Frontal cortex (tissue), 3 donors: ENCODE measurements at regions not wholly inside any gene's neighbourhood (a gene's known extent, or its start where the extent isn't known, plus 50 kb on each side); places are given as distances from the start of the nearest gene placed in this dataset.
"Not testable (repeated sequence)": the region's sequence is repeated elsewhere in the genome, so short reads cannot be mapped to it uniquely, and the experiment has no call there.

ENCODE experiments used
- DNase-seq, 2 donors: peaks; one replicate each; pipeline ENCODE4 v3.0.0; 2012; ENCODE audit warnings: low spot score in 2 of 2
- FAIRE-seq: peaks from 2 replicates; lab custom pipeline; 2012; peaks lifted over from hg19 to GRCh38; lab: Jason Lieb, UNC
- donor health status: control.
- donor health status: control.
- donor health status: control.

DNA sequence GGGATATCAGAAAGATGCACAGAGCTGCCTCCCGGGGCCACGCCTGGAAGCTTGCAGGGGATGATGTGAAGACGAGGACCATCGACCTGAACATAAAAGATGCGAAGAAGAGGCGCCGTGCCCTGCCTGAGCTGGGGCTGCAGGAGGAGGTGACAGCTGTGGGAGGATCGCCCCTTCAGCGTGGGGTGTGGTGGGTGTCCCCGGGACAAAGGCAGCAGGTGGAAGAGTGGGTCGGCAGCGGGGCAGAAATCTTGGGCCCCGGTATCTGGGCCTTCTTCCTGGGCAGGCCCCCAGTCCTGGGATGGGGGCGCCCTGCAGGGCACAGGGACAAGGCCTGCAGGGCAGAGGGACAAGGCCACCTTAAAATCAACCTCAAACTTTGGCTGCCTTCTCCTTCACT is 134.9 kb downstream of the OR13A1 start:
- no peak for DNase-seq
- FAIRE-seq, result no peak

DNA sequence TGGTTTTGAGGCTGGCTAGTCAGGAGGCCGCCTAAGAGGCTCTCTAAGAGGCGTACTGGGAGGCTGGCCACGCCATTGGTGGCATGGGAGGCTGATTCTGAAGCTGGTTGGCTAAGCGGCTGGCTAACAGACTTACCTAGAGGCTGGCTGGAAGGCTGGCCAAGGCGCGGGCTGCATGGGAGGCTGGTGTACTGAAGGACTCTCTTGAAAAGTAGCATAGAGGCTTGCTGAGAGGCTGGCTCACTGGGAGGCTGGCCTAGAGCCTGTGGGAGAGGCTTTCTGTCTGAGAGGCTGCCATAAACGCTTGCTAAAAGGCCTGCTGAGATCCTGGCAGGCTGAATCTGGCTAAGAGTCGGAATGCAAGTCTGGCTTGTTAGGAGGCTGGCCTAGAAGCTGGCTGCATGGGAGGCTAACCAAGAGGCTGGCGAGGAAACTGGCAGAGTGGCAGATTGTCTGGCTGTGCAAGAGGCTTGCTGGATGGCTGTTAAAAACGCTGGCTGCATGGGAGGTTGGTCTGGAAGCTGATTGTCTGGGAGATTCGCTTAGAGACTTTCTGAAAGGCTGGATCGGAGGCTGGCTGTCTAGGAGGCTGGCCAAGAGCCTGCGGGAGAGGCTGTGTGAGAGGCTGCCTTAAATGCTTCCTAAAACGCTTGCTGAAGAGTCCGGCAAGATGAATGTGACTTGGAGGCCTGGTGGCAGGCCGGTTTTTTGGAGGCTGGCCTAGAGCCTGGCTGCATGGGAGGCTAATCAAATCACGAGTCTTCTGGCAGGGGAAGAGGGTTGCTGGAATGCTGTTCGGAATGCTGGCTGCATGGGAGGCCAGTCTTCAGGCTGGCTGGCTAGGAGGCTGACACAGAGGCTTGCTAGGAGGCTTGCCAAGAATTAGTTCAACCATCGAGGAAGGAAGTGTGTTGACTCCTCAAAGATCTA is 134.2 kb downstream of the OR13A1 start:
- FAIRE-seq, result no peak
- DNase-seq, result no peak

DNA sequence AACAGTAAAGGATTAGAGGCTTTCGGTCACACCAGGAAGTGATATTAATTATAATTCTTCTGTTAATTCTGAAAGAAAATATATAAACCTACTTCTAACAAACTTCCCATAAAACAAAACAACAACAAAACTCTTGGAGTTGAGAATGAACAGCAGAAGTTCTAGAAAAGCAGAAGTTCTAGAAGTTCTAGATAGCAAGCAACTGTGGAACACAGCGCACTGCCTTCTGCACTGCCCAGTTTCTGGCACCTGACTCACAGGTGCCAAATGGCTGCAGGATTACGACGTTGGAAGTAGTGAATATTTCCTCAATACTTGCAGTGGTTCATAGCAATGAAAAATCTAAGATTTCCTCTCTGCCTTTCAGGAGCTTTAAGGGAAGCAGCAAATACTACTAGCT is 132.2 kb downstream of the OR13A1 start:
- DNase-seq (no peak), FAIRE-seq (no peak)

DNA sequence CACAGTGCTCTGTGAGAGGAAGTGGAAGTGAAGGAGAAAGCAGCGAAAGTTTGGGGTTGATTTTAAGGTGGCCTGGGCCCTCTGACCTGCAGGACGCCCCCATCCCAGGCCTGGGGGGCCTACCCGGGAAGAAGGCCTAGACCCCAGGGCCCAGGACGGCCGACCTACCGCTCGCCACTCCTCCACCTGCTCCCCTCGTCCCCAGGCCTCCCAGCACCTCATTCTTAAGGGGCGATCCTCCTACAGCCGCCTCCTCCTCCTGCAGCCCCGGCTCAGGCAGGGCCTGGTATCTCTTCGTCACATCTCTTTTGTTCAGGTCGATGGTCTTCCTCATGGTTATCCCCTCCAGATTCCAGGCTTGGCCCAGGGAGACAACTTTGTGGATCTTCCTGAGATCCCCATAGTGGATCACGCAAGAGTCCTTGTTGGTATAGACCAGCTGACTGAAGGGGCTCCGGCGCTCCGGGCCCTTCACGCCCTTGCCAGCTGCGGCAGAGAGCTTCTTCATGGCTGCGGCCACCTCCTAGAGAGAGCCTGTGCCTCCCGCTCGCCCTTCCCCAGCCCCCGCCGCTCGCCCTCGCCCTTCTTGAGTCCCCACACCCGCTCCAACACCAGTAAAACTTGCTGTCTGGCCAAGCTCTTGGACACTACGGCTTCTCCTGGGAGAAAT is 117.5 kb downstream of the OR13A1 start:
- DNase-seq, result no peak
- no peak for FAIRE-seq

DNA sequence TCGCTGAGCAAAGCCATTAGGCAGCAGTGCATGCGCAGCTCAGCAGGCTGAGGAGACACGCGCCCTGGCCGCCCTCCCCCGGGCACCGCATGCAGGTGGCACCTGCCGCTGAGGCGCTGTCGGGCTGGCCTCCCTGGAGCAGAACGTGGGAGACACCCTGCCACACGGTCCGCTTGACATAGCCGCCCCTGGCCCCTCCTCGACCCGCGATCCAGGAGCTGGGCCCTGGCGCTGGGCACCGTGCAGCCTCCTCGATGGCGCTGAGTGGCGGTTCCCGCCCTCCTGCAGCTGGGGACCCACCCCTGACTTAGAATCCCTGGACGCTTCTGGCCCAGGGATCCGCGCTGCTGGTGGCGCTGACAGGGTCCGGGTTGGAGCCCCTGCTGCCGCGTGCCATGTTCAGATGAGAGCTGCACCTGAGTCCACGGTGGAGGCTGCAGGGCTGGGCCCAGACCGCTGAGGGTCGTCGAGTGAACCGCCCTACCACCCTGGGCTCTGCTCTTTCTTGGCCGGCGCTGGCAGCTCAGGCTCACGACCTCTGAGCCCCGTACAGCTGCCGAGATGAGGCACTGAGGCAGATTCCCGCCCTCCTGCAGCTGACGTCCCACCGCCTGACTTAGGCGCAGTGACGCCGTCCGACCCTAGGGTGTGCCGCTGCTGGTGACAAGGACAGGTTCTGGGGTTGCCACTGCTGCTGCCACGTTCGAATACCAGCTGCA is 116.8 kb downstream of the OR13A1 start:
- DNase-seq (no peak), FAIRE-seq (no peak)

DNA sequence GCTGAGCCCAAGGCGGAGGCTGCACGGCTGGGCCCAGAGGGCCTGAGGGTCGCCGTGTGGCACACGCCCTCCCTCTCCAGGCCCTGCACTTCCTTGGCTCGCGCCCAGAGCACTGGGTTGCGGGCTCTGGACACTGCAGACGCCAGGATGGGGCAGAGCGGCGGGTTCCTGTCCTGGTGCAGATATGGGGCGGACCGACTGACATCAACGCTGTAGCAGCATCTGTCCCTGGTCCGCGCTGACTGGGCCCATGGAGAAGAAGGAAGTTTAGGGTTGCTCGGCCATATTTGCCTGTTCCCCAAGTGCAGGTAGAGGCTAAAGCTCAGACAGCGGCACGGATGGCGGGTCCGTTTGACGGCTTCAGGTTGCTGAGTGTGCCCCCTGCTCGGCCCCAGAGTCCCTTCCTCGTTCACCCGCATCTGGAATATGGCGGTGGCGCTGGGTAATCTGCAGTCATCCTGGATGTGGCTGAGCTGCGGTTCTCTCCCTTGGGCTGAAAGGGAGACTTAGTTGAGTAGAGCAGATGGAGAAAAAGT is 116.1 kb downstream of the OR13A1 start:
- DNase-seq, result no peak
- FAIRE-seq, result no peak

DNA sequence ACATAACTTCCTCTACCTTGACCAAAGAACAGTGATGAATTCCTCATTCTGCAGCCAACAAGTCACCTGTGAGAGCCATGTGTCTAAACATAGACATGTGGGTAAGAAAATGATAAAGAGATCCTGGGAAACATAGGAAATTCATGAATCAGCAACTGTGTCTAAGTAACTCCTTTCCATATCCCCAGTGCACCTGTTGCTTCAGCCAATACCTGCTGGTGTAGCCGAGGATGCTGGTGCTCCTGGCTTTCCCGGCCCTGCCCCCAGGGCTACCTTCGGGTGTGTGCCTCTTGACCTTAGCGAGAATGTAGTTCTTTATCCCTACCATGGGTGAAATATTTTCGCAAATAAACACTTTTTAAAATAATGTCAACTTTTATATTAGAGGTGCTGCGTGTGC is 114.1 kb downstream of the OR13A1 start:
- no peak for DNase-seq
- no peak for FAIRE-seq

DNA sequence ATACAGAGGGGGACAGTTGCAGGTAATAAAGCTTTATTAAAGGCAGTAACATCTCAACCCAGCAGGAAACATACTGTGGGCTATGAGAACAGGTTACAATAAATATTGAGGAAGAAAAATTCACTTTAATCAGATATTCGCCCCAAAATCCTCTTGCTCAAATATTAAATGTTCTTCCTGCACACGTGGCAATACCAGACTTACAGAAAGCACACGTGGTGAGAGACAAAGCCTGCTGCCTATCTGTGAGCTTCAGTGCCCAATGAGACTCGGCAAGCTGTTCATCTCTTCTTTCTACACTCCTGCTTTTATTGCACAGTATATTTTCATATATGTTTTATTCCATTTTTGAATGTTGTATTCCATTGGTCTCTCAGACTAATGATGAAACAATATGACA is 113.2 kb downstream of the OR13A1 start:
- DNase-seq, result no peak
- FAIRE-seq, result no peak

DNA sequence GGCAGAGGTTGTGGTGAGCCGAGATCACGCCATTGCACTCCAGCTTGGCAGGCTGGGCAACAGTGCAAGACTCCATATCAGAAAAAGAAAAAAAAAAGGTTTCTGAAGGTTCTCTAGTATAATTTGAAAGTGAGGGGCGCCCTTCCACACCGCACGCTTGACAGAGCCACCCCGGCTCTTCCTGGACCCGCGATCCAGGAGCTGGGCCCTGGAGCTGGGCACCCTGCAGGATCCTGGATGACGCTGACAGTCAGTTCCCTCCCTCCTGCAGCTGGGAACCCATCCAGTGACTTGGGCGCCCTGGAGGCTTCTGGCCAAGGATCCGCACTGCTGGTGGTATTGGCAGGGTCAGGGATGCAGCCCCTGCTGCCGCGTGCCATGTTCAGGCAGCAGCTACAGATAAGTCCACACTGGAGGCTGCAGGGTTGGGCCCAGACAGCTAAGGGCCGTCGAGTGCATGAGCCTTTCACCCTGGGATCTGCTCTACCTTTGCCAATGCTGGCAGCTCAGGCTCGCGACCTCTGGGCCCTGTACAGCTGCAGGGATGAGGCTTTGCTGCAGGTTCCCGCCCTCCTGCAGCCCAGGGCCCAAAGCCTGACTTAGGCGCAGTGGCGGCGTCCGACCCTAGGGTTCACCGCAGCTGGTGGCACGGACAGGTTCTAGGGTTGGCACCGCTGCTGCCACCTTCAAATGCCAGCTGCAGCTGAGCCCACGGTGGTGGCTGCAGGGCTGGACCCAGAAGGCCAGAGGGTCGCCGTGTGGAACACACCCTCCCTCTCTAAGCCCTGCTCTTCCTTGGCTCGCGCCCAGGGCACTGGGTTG is 110.2 kb downstream of the OR13A1 start:
- FAIRE-seq, result no peak
- no peak for DNase-seq

DNA sequence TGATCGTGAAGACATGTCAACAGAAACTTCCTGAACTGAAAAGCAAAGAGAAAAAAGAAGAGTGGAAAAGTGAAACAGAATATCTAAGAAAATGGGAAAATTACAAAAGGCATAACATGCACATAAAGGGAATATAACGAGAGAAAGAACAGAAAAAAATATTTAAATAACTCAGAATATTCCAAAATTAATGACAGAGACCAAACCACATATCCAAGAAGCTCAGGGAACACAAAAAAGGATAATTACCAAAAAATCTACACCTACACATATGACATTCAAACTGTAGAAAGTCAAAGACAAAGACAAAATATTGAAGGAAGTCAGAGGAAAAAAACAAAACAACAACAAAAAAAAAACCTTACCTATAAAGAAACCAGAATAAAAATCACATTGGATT is 105.5 kb downstream of the OR13A1 start:
- DNase-seq (no peak), FAIRE-seq (no peak)

DNA sequence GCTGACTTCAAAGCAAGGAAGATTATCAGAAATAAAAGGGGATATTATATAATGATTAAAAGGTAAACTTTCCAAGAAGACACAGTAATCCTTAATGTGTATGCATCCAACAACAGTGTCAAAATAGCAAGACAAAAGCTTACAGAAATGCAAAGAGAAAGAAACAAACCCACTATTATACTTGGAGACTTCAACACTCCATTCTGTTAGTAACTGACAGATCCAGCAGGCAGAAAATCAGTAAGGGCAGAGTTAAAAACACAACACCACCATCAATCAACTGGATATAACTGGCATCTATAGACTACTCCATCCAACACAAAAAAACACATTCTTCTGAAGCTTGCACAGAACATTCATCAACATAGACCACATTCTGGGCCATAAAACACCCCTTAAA is 103.8 kb downstream of the OR13A1 start:
- no peak for FAIRE-seq

DNA sequence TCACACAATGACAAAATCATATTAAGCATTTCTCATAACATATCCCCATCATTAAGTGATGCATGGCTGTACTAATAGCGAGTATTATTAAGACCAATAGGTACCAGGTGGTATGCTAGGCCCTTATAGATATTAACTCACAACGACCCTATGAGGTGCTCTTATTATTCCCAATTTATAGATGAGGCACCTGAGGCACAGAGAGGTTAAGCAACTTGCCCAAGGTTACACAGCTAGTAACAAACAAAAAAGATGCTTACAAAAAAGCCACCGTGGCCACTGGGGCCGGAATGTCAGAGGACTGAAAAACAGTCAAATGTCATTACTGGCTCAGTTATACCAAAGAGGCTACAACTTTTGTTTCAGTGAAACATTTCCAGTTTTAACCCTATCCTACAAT is 96.0 kb downstream of the OR13A1 start:
- FAIRE-seq, result no peak

More for the DNA sequence above, 103.8 kb downstream of the OR13A1 start:
- no peak for DNase-seq

DNA sequence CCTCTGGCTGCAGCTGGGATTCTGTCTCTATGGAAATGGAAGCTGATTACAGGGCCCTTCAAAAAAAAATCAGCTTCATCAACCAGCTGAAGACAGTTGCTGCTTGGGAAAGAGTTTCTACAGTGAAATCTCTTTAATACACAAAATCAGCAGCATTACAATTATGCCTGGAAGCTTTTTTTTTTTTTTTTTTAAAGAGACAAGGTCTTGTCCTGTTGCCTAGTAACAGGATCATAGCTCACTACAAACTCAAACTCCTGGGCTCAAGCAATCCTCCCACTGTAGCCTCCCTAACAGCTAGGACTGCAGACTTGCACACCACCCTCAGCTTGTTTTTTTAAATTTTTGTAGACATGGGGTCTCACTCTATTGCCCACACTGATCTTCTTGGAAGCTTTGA is 94.5 kb downstream of the OR13A1 start:
- no peak for FAIRE-seq
- no peak for DNase-seq

More for the DNA sequence above, 96.0 kb downstream of the OR13A1 start:
- DNase-seq, result no peak

DNA sequence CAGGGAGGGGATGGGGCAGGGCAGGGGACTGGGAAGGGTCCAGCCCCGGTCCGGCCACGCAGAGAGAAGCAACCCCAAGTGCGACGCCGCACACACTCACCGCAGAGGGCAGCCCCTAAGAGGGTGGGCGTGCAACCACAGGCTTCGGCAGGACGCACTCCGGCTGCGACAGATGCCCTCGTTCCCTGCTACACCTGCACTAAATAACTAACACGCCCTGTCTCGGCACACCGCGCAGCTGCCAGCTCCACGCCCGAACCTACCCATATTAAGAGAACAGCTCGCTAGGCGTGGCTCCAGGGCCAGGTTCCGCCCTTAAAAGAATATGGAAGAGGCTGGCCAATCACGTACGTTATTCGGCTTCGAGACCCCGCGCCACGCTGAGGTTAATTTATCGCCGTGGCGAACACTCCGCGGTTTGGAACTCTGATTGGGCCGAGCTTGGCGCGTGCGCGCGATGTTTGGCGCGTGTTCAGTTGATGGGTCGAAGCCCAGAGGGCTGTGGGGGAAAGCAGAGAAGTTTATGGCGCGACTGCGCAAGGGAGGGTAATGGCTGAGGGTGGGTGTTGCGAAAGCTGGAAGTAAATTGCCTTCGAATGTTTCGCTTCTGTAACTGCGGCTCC is 91.1 kb downstream of the OR13A1 start:
- FAIRE-seq (no peak), DNase-seq (no peak)

DNA sequence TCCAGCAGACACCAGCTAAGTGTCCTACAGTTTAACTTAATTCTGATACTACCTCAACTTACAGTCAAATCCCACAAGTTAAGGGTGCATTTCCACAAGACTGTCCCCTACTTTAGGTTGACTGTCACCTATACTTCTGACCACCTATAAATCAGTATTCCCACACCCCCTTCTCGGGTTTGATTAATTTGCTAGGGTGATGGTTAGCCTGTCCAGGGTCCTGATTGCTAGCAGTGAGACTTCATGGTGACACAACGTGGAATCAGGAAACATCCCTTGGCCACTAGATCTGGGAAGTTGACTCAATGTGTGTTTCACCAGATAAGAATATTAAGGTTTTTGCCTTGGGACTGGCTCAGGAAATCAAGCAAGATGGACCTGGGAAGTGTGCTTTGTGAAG is 88.4 kb downstream of the OR13A1 start:
- no peak for DNase-seq
- FAIRE-seq, result no peak

DNA sequence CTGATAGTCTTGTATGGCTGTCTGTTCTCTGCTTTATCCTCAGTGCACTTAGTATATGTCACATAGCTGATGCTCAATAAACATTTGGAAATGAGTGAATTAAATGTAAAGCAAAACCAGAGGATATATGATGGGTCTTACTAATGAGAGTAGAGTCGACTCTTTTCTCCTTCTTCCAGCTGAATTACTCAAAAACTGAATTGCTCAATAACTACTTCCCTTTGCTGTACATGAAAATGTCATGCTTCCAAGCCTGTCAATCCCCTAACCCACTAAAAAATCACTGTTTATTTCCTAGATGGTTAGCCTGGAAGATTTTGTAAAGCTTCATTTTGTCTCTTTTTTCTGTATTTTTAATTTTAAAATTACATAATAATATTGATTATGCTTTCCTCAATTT is 88.0 kb downstream of the OR13A1 start:
- no peak for FAIRE-seq
- no peak for DNase-seq

DNA sequence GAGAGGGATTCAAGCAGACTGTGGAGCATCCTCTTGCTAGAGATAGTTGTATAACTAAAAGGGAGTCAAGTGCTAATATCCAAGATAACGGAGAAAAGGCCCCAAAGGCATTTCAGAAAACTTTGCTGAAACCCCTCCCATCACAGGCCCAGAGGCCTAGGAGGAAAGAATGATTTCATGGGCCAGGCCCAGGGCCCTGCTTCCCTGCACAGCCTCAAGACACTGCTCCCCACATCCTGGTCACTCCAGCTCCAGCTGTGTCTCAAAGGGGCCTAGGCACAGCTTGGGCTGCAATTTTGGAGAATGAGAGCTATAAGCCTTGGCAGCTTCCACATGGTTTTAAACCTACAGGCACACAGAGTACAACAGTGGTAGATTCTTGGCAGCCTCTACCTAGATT is 85.6 kb downstream of the OR13A1 start:
- no peak for DNase-seq
- FAIRE-seq, result no peak

DNA sequence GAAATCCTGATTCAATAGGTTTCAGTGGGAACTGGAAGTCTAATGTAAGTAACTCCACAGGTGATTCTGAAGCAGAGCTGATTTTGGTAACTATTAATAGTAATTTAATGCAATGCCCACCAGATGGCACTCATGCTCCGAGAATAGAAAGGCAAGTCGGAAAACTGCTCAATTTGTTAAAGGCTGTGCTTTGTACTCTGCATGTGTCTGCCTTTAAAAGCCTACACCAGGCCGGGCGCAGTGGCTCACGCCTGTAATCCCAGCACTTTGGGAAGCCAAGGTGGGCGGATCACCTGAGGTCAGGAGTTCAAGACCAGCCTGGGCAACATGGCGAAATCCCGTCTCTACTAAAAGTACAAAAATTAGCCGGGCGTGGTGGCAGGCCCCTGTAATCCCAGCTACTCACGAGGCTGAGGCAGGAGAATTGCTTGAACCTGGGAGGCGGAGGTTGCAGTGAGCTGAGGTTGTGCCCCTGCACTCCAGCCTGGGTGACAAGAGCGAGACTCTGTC is 80.1 kb downstream of the OR13A1 start:
- peak in 1 of 2 donors; percentile 35 for DNase-seq
- not testable (repeated sequence) for FAIRE-seq

DNA sequence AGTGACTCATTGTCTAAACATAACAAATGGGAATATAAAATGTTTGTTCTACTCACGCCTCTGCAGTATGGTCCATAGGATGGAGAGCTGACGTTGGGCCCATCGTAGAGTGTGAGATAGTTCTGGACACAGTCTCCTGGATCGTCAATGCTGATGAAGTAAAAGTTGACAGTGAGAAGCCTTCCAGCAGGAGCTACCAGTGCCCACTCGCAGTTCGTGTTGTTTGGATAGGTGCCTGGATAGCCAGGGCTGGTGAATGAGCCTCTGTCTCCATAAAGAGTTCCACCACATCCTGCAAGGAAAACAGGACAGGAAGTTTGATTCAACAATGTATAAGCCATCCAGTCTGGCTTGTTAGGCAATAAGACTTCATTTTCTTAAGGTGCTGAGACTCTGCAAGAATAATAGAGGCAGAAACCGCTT is 79.6 kb downstream of the OR13A1 start:
- FAIRE-seq, result no peak

More for the DNA sequence above, 79.6 kb downstream of the OR13A1 start:
- no peak for DNase-seq
